ENCODE measurements at regions not wholly inside any gene's neighbourhood (a gene's known extent, or its start where the extent isn't known, plus 50 kb on each side); places are given as distances from the start of the nearest gene placed in this dataset.

GRCh38 chr13:99617474-99618255, 116.4 kb downstream of the TM9SF2 start:
- peak in 15 of 56 donors; percentile 2 to 56 (median 13) for DNase-seq

DNA sequence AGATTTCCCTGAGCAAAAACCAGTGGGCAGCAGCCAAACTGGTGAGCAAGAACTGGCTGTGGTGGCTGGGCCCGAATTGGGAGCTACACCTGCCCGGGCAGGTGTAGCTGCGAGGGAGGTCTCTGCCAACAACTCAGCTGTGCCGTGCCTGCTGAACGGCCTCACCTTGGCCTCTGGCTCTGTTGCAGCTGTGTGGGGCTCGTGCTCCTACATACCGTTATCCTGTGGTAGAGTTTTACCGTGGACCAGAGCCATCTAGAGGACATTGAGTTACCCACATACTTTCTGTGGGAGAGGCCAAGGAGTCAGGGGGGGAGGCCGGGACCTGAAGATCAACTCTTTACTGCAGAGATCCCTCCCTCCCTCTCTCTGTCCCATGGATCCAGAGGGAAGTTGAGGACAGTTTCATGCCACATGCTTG, 113.2 kb downstream of the TM9SF2 start:
- no peak for DNase-seq

Measured in nucleus accumbens (tissue), 56 donors.